OCI-LY1 (cell line): ENCODE measurements at regions not wholly inside any gene's neighbourhood (a gene's known extent, or its start where the extent isn't known, plus 50 kb on each side); places are given as distances from the start of the nearest gene placed in this dataset.

Source experiments
- H2AFZ ChIP-seq: fragments of 200-600 bp; sonication (generic), shearing (Covaris generic); 2 replicates; pipeline ENCODE4 v1.6.0; 2014; ENCODE audit warnings: antibody characterized with exemption, mild to moderate bottlenecking, low read length
- H3F3A ChIP-seq: fragments of 200-600 bp; sonication (generic), shearing (Covaris generic); 2 replicates; pipeline ENCODE4 v1.6.0; 2014; ENCODE audit warnings: mild to moderate bottlenecking, antibody characterized with exemption, low read length, moderate library complexity; ENCODE audit not compliant: insufficient read depth
- H3K27ac ChIP-seq: fragments of 200-600 bp; sonication (generic); 2 replicates; pipeline ENCODE4 v1.5.1; 2014; ENCODE audit warnings: low read length, mixed run types, mild to moderate bottlenecking, low read depth; ENCODE audit not compliant: poor library complexity, severe bottlenecking
- H3K27me3 ChIP-seq: fragments of 200-600 bp; sonication (generic); 2 replicates; pipeline ENCODE4 v1.6.0; 2014; ENCODE audit warnings: antibody characterized with exemption, mild to moderate bottlenecking, low read length, moderate library complexity; ENCODE audit not compliant: insufficient read depth
- H3K36me3 ChIP-seq: fragments of 200-600 bp; sonication (generic); 2 replicates; pipeline ENCODE4 v1.6.1; 2014; ENCODE audit warnings: mild to moderate bottlenecking, antibody characterized with exemption, low read length, moderate library complexity, mixed read lengths; ENCODE audit not compliant: insufficient read depth
- H3K4me1 ChIP-seq: fragments of 200-600 bp; sonication (generic); 2 replicates; pipeline ENCODE4 v1.5.1; 2014; ENCODE audit warnings: mild to moderate bottlenecking, low read length, moderate library complexity; ENCODE audit not compliant: insufficient read depth, severe bottlenecking
- H3K4me2 ChIP-seq: fragments of 200-600 bp; sonication (generic), shearing (Covaris generic); 2 replicates; pipeline ENCODE4 v1.6.1; 2014; ENCODE audit warnings: low read length
- H3K4me3 ChIP-seq: fragments of 200-600 bp; sonication (generic); 2 replicates; pipeline ENCODE4 v1.5.1; 2014; ENCODE audit warnings: low read length, low read depth, mild to moderate bottlenecking, mixed read lengths; ENCODE audit not compliant: poor library complexity, severe bottlenecking
- H3K79me2 ChIP-seq: fragments of 200-600 bp; shearing (Covaris generic); 2 replicates; pipeline ENCODE4 v1.6.1; 2016; ENCODE audit warnings: mixed run types, low read length, mixed read lengths; ENCODE audit not compliant: insufficient read depth
- H3K9ac ChIP-seq: fragments of 200-600 bp; sonication (generic), shearing (Covaris generic); 2 replicates; pipeline ENCODE4 v1.6.1; 2014; ENCODE audit warnings: mild to moderate bottlenecking, low read length, mixed read lengths
- H3K9me2 ChIP-seq: fragments of 200-600 bp; sonication (generic), shearing (Covaris generic); 2 replicates; pipeline ENCODE4 v1.6.1; 2014; ENCODE audit warnings: low read depth, mild to moderate bottlenecking, low read length, mixed read lengths
- H3K9me3 ChIP-seq: fragments of 200-600 bp; shearing (Covaris generic); 2 replicates; pipeline ENCODE4 v1.6.1; 2014; ENCODE audit warnings: low read length, mixed read lengths
- H4K20me1 ChIP-seq: fragments of 200-600 bp; sonication (generic), shearing (Covaris generic); 2 replicates; pipeline ENCODE4 v1.6.0; 2016; ENCODE audit warnings: mild to moderate bottlenecking, low read length; ENCODE audit not compliant: insufficient read depth
- CTCF ChIP-seq: fragments of 200-600 bp; sonication (generic), shearing (Covaris generic); IDR thresholded peaks from 2 replicates; pipeline ENCODE4 v1.5.1; 2017; ENCODE audit warnings: mild to moderate bottlenecking, antibody characterized with exemption, low read length, moderate library complexity, mixed read lengths
- EZH2 ChIP-seq: fragments of 200-600 bp; sonication (generic), shearing (Covaris generic); IDR thresholded peaks from 2 replicates; pipeline ENCODE4 v1.8.0; 2017; ENCODE audit warnings: borderline replicate concordance, mixed run types, mild to moderate bottlenecking, antibody characterized with exemption, low read length, moderate library complexity, mixed read lengths

GRCh38 chr10:4361581-4361980 lies 464.4 kb upstream of the AKR1E2 start:
- TF ChIP-seq EZH2 (no peak), CTCF (no peak)
- no peaks in the 10 kb centered on the region for H3K79me2 ChIP-seq

GRCh38 chr10:4359003-4359402 lies 467.0 kb upstream of the AKR1E2 start:
- no peak overlapping the region for H3K4me2 ChIP-seq
- H3K9me3 ChIP-seq, result no peaks in the 10 kb centered on the region
- TF ChIP-seq EZH2, result no peak
- no peak for TF ChIP-seq CTCF
- no peaks in the 10 kb centered on the region for H3K79me2 ChIP-seq
- H2AFZ ChIP-seq, result no peak overlapping the region
- no peaks in the 10 kb centered on the region for H3K9me2 ChIP-seq
- no peak overlapping the region for H3K4me3 ChIP-seq
- H3K4me1 ChIP-seq, result no peaks in the 10 kb centered on the region
- H3K27ac ChIP-seq, result no peak overlapping the region
- H3K9ac ChIP-seq, result no peak overlapping the region
- H3K27me3 ChIP-seq, result no peaks in the 10 kb centered on the region
- H3F3A ChIP-seq, result no peaks in the 10 kb centered on the region
- H4K20me1 ChIP-seq, result no peaks in the 10 kb centered on the region
- H3K36me3 ChIP-seq, result no peaks in the 10 kb centered on the region

More at GRCh38 chr10:4361581-4361980, 464.4 kb upstream of the AKR1E2 start:
- Histone ChIP-seq H3K9me3 (no peaks in the 10 kb centered on the region), H3K4me3 (no peak overlapping the region), H3K4me2 (no peak overlapping the region), H3K9me2 (no peaks in the 10 kb centered on the region), H3K36me3 (no peaks in the 10 kb centered on the region), H3K27me3 (no peaks in the 10 kb centered on the region), H3K9ac (no peak overlapping the region), H3K27ac (no peak overlapping the region), H4K20me1 (no peaks in the 10 kb centered on the region), H3F3A (no peaks in the 10 kb centered on the region), H2AFZ (no peak overlapping the region), H3K4me1 (no peaks in the 10 kb centered on the region)

- Histone ChIP-seq H2AFZ (no peak overlapping the region), H3K9ac (no peak overlapping the region), H3K9me2 (no peaks in the 10 kb centered on the region), H3K27ac (no peak overlapping the region), H3K9me3 (no peaks in the 10 kb centered on the region), H3K4me2 (no peak overlapping the region), H3K4me1 (no peaks in the 10 kb centered on the region), H3K27me3 (no peaks in the 10 kb centered on the region), H4K20me1 (no peaks in the 10 kb centered on the region), H3K36me3 (no peaks in the 10 kb centered on the region), H3F3A (no peaks in the 10 kb centered on the region), H3K4me3 (no peak overlapping the region), H3K79me2 (no peaks in the 10 kb centered on the region)
- TF ChIP-seq CTCF (no peak), EZH2 (no peak)
Measured at GRCh38 chr10:4357911-4358310, 468.1 kb upstream of the AKR1E2 start.
